ENCODE measurements at regions not wholly inside any gene's neighbourhood (a gene's known extent, or its start where the extent isn't known, plus 50 kb on each side); places are given as distances from the start of the nearest gene placed in this dataset.

DNA sequence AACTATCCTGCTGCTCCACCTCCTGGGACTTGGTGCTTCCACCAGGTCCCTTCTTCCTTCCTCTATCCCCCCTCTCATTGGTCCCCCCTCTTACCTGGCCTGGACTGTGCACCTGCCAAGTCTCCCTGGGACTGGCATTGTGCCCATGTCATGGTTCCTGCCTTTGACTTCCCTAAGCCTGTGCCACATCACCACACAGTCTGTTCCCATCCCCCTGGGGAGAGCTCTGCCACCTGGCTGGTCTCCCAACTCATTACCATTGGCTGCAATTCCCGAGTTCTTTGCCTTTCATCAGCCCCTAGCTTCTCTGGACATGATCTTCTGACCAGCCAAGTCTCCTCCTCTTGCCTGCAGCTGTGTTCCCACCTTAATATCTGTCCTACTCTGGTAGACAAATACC is 180.3 kb downstream of the SREK1 start:
- TF ChIP-seq, protein P1, sequence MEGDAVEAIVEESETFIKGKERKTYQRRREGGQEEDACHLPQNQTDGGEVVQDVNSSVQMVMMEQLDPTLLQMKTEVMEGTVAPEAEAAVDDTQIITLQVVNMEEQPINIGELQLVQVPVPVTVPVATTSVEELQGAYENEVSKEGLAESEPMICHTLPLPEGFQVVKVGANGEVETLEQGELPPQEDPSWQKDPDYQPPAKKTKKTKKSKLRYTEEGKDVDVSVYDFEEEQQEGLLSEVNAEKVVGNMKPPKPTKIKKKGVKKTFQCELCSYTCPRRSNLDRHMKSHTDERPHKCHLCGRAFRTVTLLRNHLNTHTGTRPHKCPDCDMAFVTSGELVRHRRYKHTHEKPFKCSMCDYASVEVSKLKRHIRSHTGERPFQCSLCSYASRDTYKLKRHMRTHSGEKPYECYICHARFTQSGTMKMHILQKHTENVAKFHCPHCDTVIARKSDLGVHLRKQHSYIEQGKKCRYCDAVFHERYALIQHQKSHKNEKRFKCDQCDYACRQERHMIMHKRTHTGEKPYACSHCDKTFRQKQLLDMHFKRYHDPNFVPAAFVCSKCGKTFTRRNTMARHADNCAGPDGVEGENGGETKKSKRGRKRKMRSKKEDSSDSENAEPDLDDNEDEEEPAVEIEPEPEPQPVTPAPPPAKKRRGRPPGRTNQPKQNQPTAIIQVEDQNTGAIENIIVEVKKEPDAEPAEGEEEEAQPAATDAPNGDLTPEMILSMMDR (conservative IDR thresholded peaks at IDR 0.05; ENCODE audit: low read depth, low read length) = no peak
- TF ChIP-seq EZH2 (IDR thresholded peaks at IDR 0.05; ENCODE audit: borderline replicate concordance, low read depth, low read length, poor library complexity, severe bottlenecking) = no peak
